NOMO-1 treated with dmso at 0.1 percent for 144 hours (cell line): ENCODE measurements at regions not wholly inside any gene's neighbourhood (a gene's known extent, or its start where the extent isn't known, plus 50 kb on each side); places are given as distances from the start of the nearest gene placed in this dataset.

Experiments used
- DNase-seq: peaks from one replicate; lab custom pipeline; 2025; ENCODE audit not compliant: unreplicated experiment; lab: John Stamatoyannopoulos, UW

- no peak for DNase-seq
These were observed 797.1 kb downstream of the BCL11B start for GRCh38 chr14:98474900-98475299.

DNA sequence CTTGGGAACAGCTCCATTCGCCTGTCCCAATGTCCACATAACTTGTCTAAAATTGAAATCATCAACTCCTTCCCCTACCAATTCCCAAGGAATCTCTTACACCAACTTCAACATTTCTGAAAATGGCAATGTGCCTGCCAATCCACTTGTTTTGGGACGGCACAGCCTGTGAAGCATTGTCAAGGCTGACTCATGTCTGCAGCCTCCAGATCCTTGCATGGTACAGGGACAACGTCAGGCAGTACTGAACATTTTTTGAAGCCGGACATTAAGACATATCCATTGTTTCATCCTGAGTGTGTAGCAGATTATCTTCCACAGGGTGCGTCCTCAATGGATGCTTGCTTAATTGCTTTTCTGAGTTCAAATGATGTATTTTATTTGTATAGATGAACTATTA lies 794.1 kb downstream of the BCL11B start:
- DNase-seq = no peak

DNA sequence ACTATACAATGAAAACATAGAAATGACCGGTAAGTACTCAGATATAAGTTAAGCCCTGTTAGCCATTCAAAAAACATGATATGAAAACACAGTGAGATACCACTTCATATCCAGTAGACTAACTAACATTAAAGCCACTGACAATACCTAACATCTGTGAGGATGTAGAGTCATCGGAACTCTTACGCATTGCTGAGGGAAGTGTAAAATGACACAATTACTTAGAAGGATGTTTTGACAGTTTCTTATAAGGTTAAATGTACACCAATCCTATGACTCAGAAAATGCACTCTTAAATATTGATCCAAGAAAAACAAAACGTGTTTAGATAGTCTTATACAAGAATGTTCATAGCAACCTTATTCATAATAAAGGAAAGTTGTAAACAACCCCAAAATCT lies 782.9 kb downstream of the BCL11B start:
- no peak for DNase-seq

- DNase-seq = no peak
These were observed 777.4 kb downstream of the BCL11B start for GRCh38 chr14:98494582-98494981.

DNA sequence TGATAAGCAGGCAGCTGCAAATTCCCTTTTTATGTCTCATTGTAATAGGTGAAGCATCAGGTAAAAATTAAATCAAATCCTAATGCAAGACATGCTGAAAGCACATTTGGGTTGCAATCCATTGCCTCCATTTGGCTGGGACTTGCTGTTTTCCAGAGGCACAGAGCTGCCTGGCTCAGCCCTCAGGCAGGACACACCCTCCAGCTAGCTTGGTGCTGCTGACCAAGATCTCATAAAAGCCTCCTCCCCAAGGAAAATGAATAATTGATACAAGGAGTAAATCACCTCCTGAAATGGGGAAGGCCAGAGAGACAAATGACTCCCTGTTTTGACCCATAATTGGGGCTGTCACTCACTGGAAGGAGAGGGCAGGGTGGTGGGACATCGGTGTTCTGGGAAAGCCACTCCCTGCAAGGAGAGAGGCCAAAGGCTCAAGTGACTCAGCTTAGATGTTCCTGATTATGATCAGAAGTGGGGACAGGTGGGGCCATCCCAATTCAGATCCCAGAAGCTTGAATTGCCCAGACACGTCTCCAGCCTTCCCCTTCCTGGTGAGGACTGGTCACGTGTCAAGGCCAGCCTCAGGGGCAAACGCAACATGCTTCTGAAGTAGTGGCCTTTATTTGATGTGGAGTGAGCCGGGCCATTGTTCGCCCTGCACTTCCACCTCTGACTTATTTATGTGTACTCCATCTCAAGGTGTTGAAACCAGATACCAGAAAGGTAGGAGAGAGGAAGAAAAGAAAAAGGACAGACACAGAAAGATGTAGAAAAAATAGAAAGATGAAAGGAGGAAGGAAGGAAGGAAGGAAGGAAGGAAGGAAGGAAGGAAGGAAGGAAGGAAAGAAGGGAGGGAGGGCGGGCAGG lies 773.7 kb downstream of the BCL11B start:
- DNase-seq = no peak

DNA sequence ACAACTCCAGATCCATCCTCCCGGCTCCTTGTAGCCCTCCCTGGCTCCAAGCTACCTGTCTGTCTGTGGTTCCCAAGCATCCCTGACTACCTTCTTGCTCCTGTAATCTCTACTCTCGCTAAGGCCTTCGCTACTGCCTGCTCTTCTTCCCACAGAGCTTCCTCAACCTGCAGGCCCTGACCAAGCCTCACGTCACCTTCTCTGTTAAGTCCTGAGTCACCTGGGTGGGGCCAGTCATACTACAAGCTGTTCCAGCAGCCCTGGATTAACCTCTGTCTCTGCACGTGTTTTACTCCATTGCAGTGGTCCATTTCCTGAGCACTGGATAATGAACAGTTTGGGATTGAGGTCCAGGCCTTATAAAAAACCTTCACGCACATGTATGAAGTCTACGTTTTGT lies 770.7 kb downstream of the BCL11B start:
- DNase-seq = no peak

DNA sequence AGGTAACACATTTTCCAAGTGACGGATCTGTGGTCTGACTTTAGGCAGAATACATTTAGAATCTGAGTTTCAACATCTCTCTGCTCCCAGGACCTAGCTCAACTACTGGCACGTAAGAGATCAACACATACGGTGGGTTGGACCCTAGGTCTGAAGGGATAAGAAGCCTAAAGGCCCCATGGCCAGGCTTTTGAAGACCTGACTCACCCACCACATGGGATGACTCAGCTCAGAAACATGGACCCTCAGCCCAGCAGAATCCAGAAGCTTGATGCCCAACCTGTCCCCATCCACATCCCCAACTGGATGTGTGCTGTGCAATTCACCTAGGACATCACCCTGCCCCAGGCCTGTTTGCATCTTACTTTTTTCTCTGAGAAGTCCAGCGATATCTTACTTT lies 770.2 kb downstream of the BCL11B start:
- no peak for DNase-seq

DNA sequence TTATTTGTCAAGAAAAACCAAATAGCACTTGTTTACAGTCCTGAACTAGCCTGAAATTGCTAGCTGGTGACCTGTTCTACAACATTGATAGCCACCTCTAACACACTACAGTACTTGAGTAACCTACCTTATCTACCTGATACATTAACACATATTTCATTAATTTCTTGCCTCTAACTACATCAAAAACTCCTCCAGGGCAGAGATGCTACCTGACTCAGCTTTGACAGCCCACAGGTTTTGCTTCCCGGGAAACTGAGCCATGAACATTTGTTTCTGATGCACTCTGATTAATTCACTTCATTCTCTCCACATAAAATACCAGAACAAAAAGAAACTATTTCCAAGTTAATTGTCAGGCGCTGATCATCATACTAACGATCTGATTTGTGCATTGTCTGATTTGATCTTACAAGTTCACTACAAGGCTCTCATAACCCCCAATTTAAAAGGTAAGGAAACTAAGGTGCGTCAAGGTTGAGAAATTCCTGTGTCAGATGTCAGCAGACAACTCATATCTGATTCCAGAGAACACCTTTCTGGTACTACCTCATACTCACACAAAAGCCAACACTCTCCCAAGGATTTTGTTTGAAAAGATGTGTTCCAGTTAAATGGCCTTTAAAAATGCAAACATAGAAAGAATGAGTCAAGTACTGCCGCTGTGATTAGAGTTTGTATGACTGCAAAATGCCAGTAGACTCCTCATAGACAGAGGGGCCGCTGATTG lies 768.7 kb downstream of the BCL11B start:
- no peak for DNase-seq

DNA sequence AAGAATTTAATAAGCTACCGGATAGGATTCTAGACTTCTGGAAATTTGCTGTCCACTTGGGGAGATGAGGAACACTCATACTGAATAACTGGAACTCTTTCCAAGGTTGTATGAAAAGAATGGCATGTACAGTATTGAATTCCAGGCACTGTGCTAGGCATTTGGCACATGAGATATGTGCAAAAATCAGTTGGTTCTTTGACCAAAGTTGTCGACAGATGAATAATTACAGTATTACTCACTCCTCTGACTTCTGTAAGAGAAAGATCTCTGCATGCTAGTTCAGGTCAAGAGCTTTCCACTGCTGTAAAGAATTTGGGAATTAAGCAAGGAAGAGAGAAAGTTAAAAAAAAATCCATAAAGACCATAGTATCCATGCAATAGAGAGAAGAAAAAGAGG lies 764.7 kb downstream of the BCL11B start:
- DNase-seq = no peak

DNA sequence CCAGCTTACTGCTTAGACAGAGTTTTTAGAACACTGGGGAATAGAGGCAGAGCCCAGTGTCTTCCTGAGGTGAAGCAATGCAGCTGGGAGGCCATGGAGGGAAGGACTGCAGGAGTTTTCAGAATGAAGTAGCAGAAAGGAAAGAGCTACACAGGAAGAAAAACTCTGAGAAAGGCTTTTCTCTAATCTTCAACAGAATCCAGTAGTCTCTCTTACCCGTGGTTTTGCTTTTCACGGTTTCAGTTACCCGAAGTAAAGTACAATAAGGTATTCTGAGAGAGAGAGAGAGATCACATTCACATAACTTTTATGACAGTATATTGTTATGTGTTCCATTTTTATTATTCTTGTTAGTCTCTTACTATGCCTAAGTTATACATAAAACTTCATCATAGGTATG lies 761.6 kb downstream of the BCL11B start:
- no peak for DNase-seq

- no peak for DNase-seq
These were observed 759.3 kb downstream of the BCL11B start for GRCh38 chr14:98512501-98513251.

- DNase-seq = no peak
These were observed 758.4 kb downstream of the BCL11B start for GRCh38 chr14:98513558-98513957.

GRCh38 chr14:98514016-98514415 lies 758.0 kb downstream of the BCL11B start:
- DNase-seq = no peak

DNA sequence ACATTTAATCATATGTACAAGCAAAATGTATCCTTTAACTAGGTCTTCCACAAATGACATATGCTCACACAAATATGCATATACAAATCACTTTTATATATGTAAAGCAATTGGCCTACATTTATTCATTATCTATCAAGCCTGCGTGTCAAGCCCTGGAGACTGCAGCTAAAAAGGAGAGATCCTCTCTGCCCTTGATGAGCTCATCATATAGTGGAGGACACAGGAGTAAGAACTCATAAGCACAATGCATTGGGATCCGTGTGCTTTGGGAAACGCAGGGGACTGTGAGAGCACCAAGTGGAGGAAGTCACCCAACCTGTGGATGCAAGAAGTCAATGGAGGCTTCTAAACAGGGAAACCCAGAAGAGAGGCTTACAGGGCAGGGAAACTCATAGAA lies 735.7 kb downstream of the BCL11B start:
- DNase-seq = no peak

DNA sequence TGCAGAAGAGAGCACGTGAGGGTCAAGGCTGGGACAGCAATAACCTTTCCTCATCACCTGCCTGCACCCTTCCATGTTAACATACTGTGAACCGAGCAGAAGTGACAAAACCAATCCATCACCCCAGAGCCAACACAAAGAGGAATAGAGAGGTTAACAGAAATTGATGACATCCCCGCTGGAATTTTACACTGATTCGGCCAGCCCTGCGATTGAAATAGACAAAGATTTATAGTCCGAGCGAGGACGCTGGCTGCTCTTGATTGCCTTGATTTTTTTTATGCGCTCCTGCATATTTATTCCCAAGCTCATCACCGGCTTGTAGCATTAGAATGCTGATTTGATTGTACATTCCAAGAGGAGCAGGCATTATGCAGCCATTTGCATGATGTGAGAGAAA lies 729.7 kb downstream of the BCL11B start:
- DNase-seq = no peak

DNA sequence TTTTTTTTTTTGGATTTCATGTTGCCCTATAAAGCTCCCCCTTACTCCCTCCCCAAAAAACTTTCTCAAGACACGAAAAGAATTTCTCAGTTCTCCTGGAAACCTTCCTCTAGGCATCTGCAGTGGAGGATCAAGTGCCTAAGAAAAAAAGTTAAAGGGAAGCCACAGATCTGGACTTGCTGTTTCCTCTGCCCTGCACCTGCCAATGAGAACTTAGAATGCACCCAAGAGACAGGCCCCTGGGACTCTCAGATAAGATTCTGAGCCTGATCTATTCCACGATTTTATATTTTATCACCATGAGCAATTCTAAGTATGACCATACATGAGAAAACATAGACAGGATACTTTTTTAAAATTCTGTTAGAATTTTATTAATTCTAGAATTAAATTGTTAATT lies 728.9 kb downstream of the BCL11B start:
- DNase-seq = no peak

GRCh38 chr14:98544174-98544573 lies 727.8 kb downstream of the BCL11B start:
- no peak for DNase-seq

GRCh38 chr14:98545181-98545580 lies 726.8 kb downstream of the BCL11B start:
- DNase-seq = no peak

- DNase-seq = no peak
These were observed 723.8 kb downstream of the BCL11B start for GRCh38 chr14:98548071-98548686.

DNA sequence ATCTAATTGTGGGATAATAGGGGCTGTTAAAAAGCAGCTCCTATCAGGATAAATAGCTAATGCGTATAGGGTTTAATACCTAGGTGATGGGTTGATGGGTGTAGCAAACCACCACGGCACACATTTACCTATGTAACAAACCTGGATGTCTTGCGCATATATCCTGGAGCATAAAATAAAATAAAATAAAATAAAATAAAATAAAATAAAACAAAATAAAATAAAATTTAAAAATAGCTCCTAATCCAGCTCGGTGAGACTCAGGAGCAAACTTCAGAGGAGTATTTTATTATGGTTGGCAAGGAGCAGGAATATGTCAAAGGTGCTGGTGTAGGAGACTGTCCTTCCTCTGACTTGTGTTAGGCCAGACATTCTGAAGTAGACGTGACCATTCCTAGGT lies 721.0 kb downstream of the BCL11B start:
- no peak for DNase-seq

DNA sequence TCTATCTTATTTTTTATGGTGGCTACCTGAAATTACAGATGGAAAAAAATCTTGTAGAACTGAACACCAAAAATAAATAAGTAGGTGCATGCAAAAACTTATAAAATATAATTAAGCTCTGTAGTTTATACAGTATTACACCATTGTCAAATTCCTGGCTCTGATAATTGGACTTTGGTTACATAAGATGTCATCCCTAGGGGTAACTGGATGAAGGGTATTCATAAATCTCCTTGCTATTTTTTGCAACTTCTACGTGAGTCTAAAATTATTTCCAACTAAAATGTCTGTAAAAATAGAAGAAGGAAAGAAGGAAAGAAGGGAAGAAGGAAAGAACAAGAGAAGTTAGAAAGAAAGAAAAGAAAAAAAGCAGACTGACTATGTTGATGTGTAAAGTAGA lies 716.6 kb downstream of the BCL11B start:
- DNase-seq = no peak
